PC-3 (cell line): ENCODE measurements at regions not wholly inside any gene's neighbourhood (a gene's known extent, or its start where the extent isn't known, plus 50 kb on each side); places are given as distances from the start of the nearest gene placed in this dataset.

Experiments
- ATAC-seq: fragments of 200-7000 bp; cut with Tn5 transposase; 2 replicates; pipeline ENCODE4 v1.9.1; 2020; ENCODE audit warnings: mild to moderate bottlenecking, moderate library complexity
- BruUV-seq: library from RNA; stranded (reverse); fragments of 400-500 nt; replicated peaks from 2 replicates; lab custom pipeline; 2021; lab: Mats Ljungman, UMichigan
- CTCF ChIA-PET: fragments of 300-600 bp; sonication (Branson Sonifier 250); formaldehyde crosslinking; loops from one replicate; lab custom pipeline; 2022; ENCODE audit warnings: antibody characterized with exemption; lab: Charles Lee
- POLR2A ChIA-PET: fragments of 300-600 bp; sonication (Branson Sonifier 250); formaldehyde crosslinking; loops from one replicate; lab custom pipeline; 2022; ENCODE audit warnings: antibody characterized with exemption; ENCODE audit not compliant: unreplicated experiment; lab: Charles Lee
- DNase-seq: peaks from one replicate; pipeline ENCODE4 v3.0.0-alpha.2; 2015
- H2AFZ ChIP-seq: fragments of 300-600 bp; sonication (generic); 2 replicates; pipeline ENCODE4 v1.6.0; 2016; ENCODE audit warnings: antibody characterized with exemption, low read length
- H3F3A ChIP-seq: fragments of 300-600 bp; sonication (generic); one replicate; pipeline ENCODE4 v1.6.0; 2017; ENCODE audit warnings: antibody characterized with exemption, low read length, control low read depth, mild to moderate bottlenecking; ENCODE audit not compliant: unreplicated experiment
- H3K27ac ChIP-seq: fragments of 300-600 bp; sonication (generic); 2 replicates; pipeline ENCODE4 v1.5.1; 2016; ENCODE audit warnings: mild to moderate bottlenecking, low read length
- H3K27me3 ChIP-seq: fragments of 300-600 bp; sonication (generic); 2 replicates; pipeline ENCODE4 v1.6.1; 2016; ENCODE audit warnings: low read length, mixed read lengths
- H3K36me3 ChIP-seq: fragments of 300-600 bp; sonication (generic); 2 replicates; pipeline ENCODE4 v1.6.1; 2016; ENCODE audit warnings: low read depth, mixed run types, low read length, mixed read lengths
- H3K4me1 ChIP-seq: fragments of 300-600 bp; sonication (generic); 2 replicates; pipeline ENCODE4 v1.5.1; 2016; ENCODE audit warnings: low read length; ENCODE audit not compliant: insufficient read depth
- H3K4me2 ChIP-seq: fragments of 300-600 bp; sonication (generic); 2 replicates; pipeline ENCODE4 v1.6.0; 2016; ENCODE audit warnings: low read length
- H3K4me3 ChIP-seq: fragments of 300-600 bp; sonication (generic); 2 replicates; pipeline ENCODE4 v1.5.1; 2016; ENCODE audit warnings: mild to moderate bottlenecking, low read length, mixed read lengths
- H3K79me2 ChIP-seq: fragments of 300-600 bp; sonication (generic); 2 replicates; pipeline ENCODE4 v1.6.1; 2017; ENCODE audit warnings: low read length, mixed read lengths
- H3K9ac ChIP-seq: fragments of 300-600 bp; sonication (generic); 2 replicates; pipeline ENCODE4 v1.6.0; 2016; ENCODE audit warnings: mild to moderate bottlenecking, low read length
- H3K9me2 ChIP-seq: fragments of 300-600 bp; sonication (generic); replicated peaks from 2 replicates; pipeline ENCODE4 v1.6.1; 2016; ENCODE audit warnings: mixed run types, low read length, mixed read lengths
- H3K9me3 ChIP-seq: fragments of 300-600 bp; sonication (generic); 2 replicates; pipeline ENCODE4 v1.6.1; 2016; ENCODE audit warnings: low read length, mixed read lengths
- H4K20me1 ChIP-seq: fragments of 300-600 bp; sonication (generic); 2 replicates; pipeline ENCODE4 v1.6.1; 2016; ENCODE audit warnings: low read length, mixed read lengths
- CTCF ChIP-seq: fragments of 300-600 bp; sonication (generic); conservative IDR thresholded peaks from 2 replicates; pipeline ENCODE4 v1.5.1; 2017; ENCODE audit warnings: antibody characterized with exemption, low read depth, mild to moderate bottlenecking, low read length
- EZH2 ChIP-seq: fragments of 300-600 bp; sonication (generic); IDR thresholded peaks from one replicate; pipeline ENCODE4 v1.6.1; 2017; ENCODE audit warnings: antibody characterized with exemption, mild to moderate bottlenecking, low read length; ENCODE audit not compliant: unreplicated experiment
- EZH2phosphoT487 ChIP-seq: fragments of 300-600 bp; sonication (generic); IDR thresholded peaks from 2 replicates; pipeline ENCODE4 v1.6.1; 2018; ENCODE audit warnings: mild to moderate bottlenecking, antibody characterized with exemption, low read length, borderline replicate concordance
- intact Hi-C: fragments of 100-400 bp; cut with micrococcal nuclease; formaldehyde crosslinking; loops from 2 replicates; pipeline ENCODE4 v1.9.0; 2023

DNA sequence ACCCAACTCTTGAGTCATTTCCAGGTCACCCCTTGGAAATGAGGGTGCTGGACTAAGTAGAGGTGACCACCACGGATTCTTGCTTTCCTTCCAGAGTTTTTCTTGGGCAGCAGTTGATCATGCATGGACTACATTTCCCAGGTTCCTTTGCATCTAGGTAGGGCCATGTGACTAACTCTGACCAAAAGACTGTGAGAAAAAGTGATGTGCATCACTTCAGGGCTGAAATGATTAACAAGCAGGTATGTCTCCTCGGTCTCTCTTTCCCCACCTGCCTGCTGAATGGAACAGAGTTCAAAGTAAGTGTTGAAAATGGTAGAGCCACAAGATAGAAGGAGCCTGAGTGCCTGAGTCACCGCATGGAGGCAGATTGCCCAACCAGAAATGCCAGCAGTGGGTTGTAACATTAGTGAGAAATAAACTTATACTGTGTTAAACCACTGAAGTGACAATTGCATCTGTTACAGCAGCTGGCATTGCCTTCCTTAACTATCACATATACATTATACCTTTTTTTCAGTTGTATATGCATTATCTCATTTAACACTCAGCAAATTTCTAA lies 113.5 kb downstream of the MN1 start:
- ChIA-PET CTCF (no interaction called here), POLR2A (no interaction called here)
- no peak overlapping the region for H3K4me2 ChIP-seq
- H2AFZ ChIP-seq: no peak overlapping the region
- H3K4me1 ChIP-seq: no peaks in the 10 kb centered on the region
- TF ChIP-seq EZH2phosphoT487 (no peak), EZH2 (no peak), CTCF (no peak)
- H3K9me2 ChIP-seq: no peaks in the 10 kb centered on the region
- H3F3A ChIP-seq: no peaks in the 10 kb centered on the region
- no peaks in the 10 kb centered on the region for H3K9me3 ChIP-seq
- no peaks in the 10 kb centered on the region for H3K79me2 ChIP-seq
- no TSS peak for BruUV-seq
- H3K27ac ChIP-seq: no peak overlapping the region
- H3K4me3 ChIP-seq: no peak overlapping the region
- H4K20me1 ChIP-seq: no peaks in the 10 kb centered on the region
- DNase-seq (no peak), ATAC-seq (no peak)
- H3K36me3 ChIP-seq: no peaks in the 10 kb centered on the region
- H3K9ac ChIP-seq: no peak overlapping the region
- intact Hi-C loops: no loop called here
- H3K27me3 ChIP-seq: no peaks in the 10 kb centered on the region

GRCh38 chr22:27689664-27690063 lies 111.9 kb downstream of the MN1 start:
- intact Hi-C loops: no loop called here
- no peaks in the 10 kb centered on the region for H3K79me2 ChIP-seq
- no peak overlapping the region for H3K4me3 ChIP-seq
- H4K20me1 ChIP-seq: no peaks in the 10 kb centered on the region
- H3K9ac ChIP-seq: no peak overlapping the region
- no peak overlapping the region for H2AFZ ChIP-seq
- H3K4me1 ChIP-seq: no peaks in the 10 kb centered on the region
- CTCF ChIA-PET: no interaction called here
- DNase-seq (no peak), ATAC-seq (no peak)
- H3K9me3 ChIP-seq: no peaks in the 10 kb centered on the region
- H3K27ac ChIP-seq: no peak overlapping the region
- no peaks in the 10 kb centered on the region for H3K27me3 ChIP-seq
- TF ChIP-seq EZH2 (no peak), EZH2phosphoT487 (no peak), CTCF (no peak)
- BruUV-seq: no TSS peak
- no peak overlapping the region for H3K4me2 ChIP-seq
- H3K36me3 ChIP-seq: no peaks in the 10 kb centered on the region
- no peaks in the 10 kb centered on the region for H3F3A ChIP-seq
- POLR2A ChIA-PET: no interaction called here
- H3K9me2 ChIP-seq: no peaks in the 10 kb centered on the region

DNA sequence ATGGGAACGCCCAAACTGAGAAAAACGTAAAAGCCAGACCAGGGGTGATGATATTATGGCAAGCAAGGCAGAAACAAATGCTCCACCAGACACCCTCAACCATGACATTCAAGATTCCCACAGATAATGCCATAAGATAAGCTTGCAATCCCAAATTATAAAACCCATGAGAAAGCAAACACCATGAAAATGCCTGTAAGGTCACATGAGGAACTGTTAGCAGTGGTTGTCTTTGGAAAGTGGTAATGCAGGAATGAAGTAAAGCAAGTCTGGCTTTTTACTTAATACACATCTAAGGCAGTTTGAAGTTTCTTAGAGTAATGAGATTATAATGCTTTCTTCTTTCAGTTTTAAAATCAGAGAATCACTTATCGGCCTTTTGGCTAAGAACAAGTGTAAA lies 111.0 kb downstream of the MN1 start:
- no TSS peak for BruUV-seq
- DNase-seq: no peak
- Histone ChIP-seq H3K4me2 (no peak overlapping the region), H3K4me3 (no peak overlapping the region), H3K4me1 (no peaks in the 10 kb centered on the region), H3K27ac (no peak overlapping the region), H3K9me2 (no peaks in the 10 kb centered on the region), H3F3A (no peaks in the 10 kb centered on the region), H3K9me3 (no peaks in the 10 kb centered on the region), H3K27me3 (no peaks in the 10 kb centered on the region), H3K79me2 (no peaks in the 10 kb centered on the region), H3K9ac (no peak overlapping the region), H2AFZ (no peak overlapping the region), H4K20me1 (no peaks in the 10 kb centered on the region), H3K36me3 (no peaks in the 10 kb centered on the region)
- no peak for ATAC-seq
- CTCF ChIA-PET: no interaction called here
- intact Hi-C loops: no loop called here
- POLR2A ChIA-PET: no interaction called here
- TF ChIP-seq CTCF: no peak
